EH (cell line): ENCODE measurements at regions not wholly inside any gene's neighbourhood (a gene's known extent, or its start where the extent isn't known, plus 50 kb on each side); places are given as distances from the start of the nearest gene placed in this dataset.
"Not testable (repeated sequence)": the region's sequence is repeated elsewhere in the genome, so short reads cannot be mapped to it uniquely, and the experiment has no call there.

Source experiments
- DNase-seq: peaks from one replicate; pipeline ENCODE4 v3.0.0-alpha.2; 2015; ENCODE audit warnings: low read depth

GRCh38 chr1:3992103-3992556 is 92.1 kb upstream of the C1orf174 start:
- DNase-seq: no peak

- DNase-seq: no peak
These were observed 92.7 kb upstream of the C1orf174 start for GRCh38 chr1:3992746-3993145.

GRCh38 chr1:3993619-3994375 is 93.7 kb upstream of the C1orf174 start:
- DNase-seq: no peak

- DNase-seq: no peak
These were observed 95.2 kb upstream of the C1orf174 start for GRCh38 chr1:3995141-3995780.

GRCh38 chr1:3996846-3997705 is 97.0 kb upstream of the C1orf174 start:
- DNase-seq: no peak

GRCh38 chr1:3998086-3998485 is 98.0 kb upstream of the C1orf174 start:
- no peak for DNase-seq

GRCh38 chr1:3999514-3999913 is 99.4 kb upstream of the C1orf174 start:
- DNase-seq: not testable (repeated sequence)

- no peak for DNase-seq
These were observed 100.1 kb upstream of the C1orf174 start for GRCh38 chr1:3999941-4000735.

- no peak for DNase-seq
These were observed 100.8 kb upstream of the C1orf174 start for GRCh38 chr1:4000811-4001251.

- no peak for DNase-seq
These were observed 101.4 kb upstream of the C1orf174 start for GRCh38 chr1:4001461-4001860.

GRCh38 chr1:4002061-4002521 is 102.0 kb upstream of the C1orf174 start:
- no peak for DNase-seq

- no peak for DNase-seq
These were observed 102.7 kb upstream of the C1orf174 start for GRCh38 chr1:4002741-4003140.

GRCh38 chr1:4003846-4004505 is 103.9 kb upstream of the C1orf174 start:
- DNase-seq: no peak

- DNase-seq: no peak
These were observed 104.8 kb upstream of the C1orf174 start for GRCh38 chr1:4004635-4005430.

GRCh38 chr1:4005431-4005830 is 105.4 kb upstream of the C1orf174 start:
- no peak for DNase-seq

- no peak for DNase-seq
These were observed 106.8 kb upstream of the C1orf174 start for GRCh38 chr1:4006676-4007374.

GRCh38 chr1:4010284-4010683 is 110.2 kb upstream of the C1orf174 start:
- DNase-seq: no peak

GRCh38 chr1:4010814-4011605 is 110.9 kb upstream of the C1orf174 start:
- DNase-seq: no peak
